ENCODE measurements at regions not wholly inside any gene's neighbourhood (a gene's known extent, or its start where the extent isn't known, plus 50 kb on each side); places are given as distances from the start of the nearest gene placed in this dataset.

GRCh38 chr4:23463071-23463470 lies 426.8 kb downstream of the PPARGC1A start:
- H3K4me3 ChIP-seq (ENCODE audit: low read depth, low read length) = no peak overlapping the region
- H3K4me1 ChIP-seq (ENCODE audit: control insufficient read depth, insufficient read depth, low read length) = no peaks in the 10 kb centered on the region
- H3K36me3 ChIP-seq (ENCODE audit: control insufficient read depth, insufficient read depth, low read length) = no peaks in the 10 kb centered on the region
- no peak overlapping the region for H3K27ac ChIP-seq (ENCODE audit: low read depth, low read length)
- no peak overlapping the region for H3K9ac ChIP-seq (ENCODE audit: low read depth, low read length)
- H3K27me3 ChIP-seq (ENCODE audit: control insufficient read depth, insufficient read depth, low read length) = no peaks in the 10 kb centered on the region
- peaks cover 8% of the 10 kb centered on the region; the same call in 1 of the 2 replicates for H3K9me3 ChIP-seq (ENCODE audit: control insufficient read depth, insufficient read depth, low read length)

GRCh38 chr4:23458054-23458453 lies 431.8 kb downstream of the PPARGC1A start:
- H3K4me3 ChIP-seq (ENCODE audit: low read depth, low read length) = no peak overlapping the region
- H3K27me3 ChIP-seq (ENCODE audit: control insufficient read depth, insufficient read depth, low read length) = no peaks in the 10 kb centered on the region
- no peak overlapping the region for H3K27ac ChIP-seq (ENCODE audit: low read depth, low read length)
- no peaks in the 10 kb centered on the region for H3K9me3 ChIP-seq (ENCODE audit: control insufficient read depth, insufficient read depth, low read length)
- peaks cover 18% of the 10 kb centered on the region for H3K4me1 ChIP-seq (ENCODE audit: control insufficient read depth, insufficient read depth, low read length)
- H3K36me3 ChIP-seq (ENCODE audit: control insufficient read depth, insufficient read depth, low read length) = no peaks in the 10 kb centered on the region
- no peak overlapping the region for H3K9ac ChIP-seq (ENCODE audit: low read depth, low read length)

DNA sequence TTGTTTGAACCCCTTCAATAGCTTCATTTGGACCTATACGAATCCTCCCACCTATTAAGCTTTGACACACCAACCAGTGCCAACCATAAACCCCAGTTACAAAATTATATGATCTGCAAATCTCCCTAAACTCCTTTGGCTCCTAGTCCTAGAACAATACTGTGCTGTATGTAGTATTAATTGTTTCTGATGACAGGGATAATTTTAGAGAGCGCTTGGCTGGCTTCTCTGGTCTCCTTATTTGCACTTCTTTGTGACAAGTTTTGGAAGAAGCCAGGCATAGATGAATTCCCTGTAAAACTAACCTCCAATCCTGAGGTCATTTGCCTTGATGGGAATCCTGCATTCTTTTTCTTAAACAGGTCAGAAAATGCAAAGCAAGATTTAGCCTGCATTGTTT lies 433.0 kb downstream of the PPARGC1A start:
- H3K4me3 ChIP-seq (ENCODE audit: low read depth, low read length) = no peak overlapping the region

GRCh38 chr4:23455456-23456158 lies 434.2 kb downstream of the PPARGC1A start:
- no peak overlapping the region for H3K9ac ChIP-seq (ENCODE audit: low read depth, low read length)
- H3K4me3 ChIP-seq (ENCODE audit: low read depth, low read length) = no peak overlapping the region
- no peak overlapping the region for H3K27ac ChIP-seq (ENCODE audit: low read depth, low read length)
- peaks cover 18% of the 10 kb centered on the region for H3K4me1 ChIP-seq (ENCODE audit: control insufficient read depth, insufficient read depth, low read length)
- H3K36me3 ChIP-seq (ENCODE audit: control insufficient read depth, insufficient read depth, low read length) = no peaks in the 10 kb centered on the region
- H3K27me3 ChIP-seq (ENCODE audit: control insufficient read depth, insufficient read depth, low read length) = no peaks in the 10 kb centered on the region
- no peaks in the 10 kb centered on the region for H3K9me3 ChIP-seq (ENCODE audit: control insufficient read depth, insufficient read depth, low read length)

More for the DNA sequence above, 433.0 kb downstream of the PPARGC1A start:
- H3K36me3 ChIP-seq (ENCODE audit: control insufficient read depth, insufficient read depth, low read length) = no peaks in the 10 kb centered on the region
- H3K9ac ChIP-seq (ENCODE audit: low read depth, low read length) = no peak overlapping the region
- no peaks in the 10 kb centered on the region for H3K27me3 ChIP-seq (ENCODE audit: control insufficient read depth, insufficient read depth, low read length)
- no peaks in the 10 kb centered on the region for H3K9me3 ChIP-seq (ENCODE audit: control insufficient read depth, insufficient read depth, low read length)
- peaks cover 18% of the 10 kb centered on the region for H3K4me1 ChIP-seq (ENCODE audit: control insufficient read depth, insufficient read depth, low read length)
- no peak overlapping the region for H3K27ac ChIP-seq (ENCODE audit: low read depth, low read length)

DNA sequence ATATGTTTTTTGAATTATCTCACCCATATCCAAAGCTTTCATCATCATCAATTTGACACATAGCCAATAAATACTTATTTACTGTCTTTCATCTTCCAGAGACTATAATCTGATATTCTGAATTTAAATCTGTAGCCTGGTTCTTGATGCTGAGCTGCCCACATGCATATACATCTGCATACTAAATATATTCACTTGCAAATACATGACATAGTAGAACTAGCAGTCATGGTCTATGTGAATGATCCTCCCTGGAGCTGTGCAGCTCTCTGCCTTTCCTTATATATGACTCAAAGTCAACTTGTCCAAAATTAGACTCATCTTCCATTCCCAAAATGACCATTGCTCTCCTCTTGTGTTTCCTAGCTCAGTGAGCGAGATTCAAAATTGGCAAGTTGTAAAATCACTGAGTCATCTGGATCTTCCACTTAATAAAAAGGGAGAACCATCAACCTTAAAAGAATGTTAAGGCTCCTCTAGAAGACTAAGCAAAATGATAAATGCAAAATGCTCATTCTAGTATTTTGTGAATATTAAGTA lies 448.2 kb downstream of the PPARGC1A start:
- no peak overlapping the region for H3K4me3 ChIP-seq (ENCODE audit: low read depth, low read length)
- no peaks in the 10 kb centered on the region for H3K4me1 ChIP-seq (ENCODE audit: control insufficient read depth, insufficient read depth, low read length)
- no peak overlapping the region for H3K27ac ChIP-seq (ENCODE audit: low read depth, low read length)
- H3K9ac ChIP-seq (ENCODE audit: low read depth, low read length) = no peak overlapping the region
- H3K9me3 ChIP-seq (ENCODE audit: control insufficient read depth, insufficient read depth, low read length) = 0 out of 2 replicates have a peak, but pooled peaks cover 2% of the 10 kb centered on the region
- no peaks in the 10 kb centered on the region for H3K27me3 ChIP-seq (ENCODE audit: control insufficient read depth, insufficient read depth, low read length)
- H3K36me3 ChIP-seq (ENCODE audit: control insufficient read depth, insufficient read depth, low read length) = no peaks in the 10 kb centered on the region

DNA sequence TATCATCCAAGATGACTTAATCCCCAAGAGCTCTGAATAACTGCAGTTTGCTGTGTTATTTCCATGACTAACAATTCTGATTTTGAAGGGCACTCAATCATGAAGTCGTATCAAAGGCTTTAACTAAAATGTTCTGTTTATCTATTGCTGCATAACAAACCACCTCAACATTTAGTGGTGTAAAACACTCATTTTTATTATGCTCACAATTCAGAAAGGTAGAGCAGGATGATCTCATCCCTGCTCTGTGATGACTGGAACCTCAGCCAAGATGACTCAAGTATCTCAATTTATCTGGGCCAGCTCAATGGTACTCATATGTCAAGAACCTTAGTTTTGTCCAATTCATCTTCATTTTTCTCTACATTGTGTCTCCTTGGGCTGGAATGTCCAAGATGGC lies 451.1 kb downstream of the PPARGC1A start:
- no peak overlapping the region for H3K9ac ChIP-seq (ENCODE audit: low read depth, low read length)
- no peaks in the 10 kb centered on the region for H3K36me3 ChIP-seq (ENCODE audit: control insufficient read depth, insufficient read depth, low read length)
- H3K27me3 ChIP-seq (ENCODE audit: control insufficient read depth, insufficient read depth, low read length) = no peaks in the 10 kb centered on the region
- no peaks in the 10 kb centered on the region for H3K9me3 ChIP-seq (ENCODE audit: control insufficient read depth, insufficient read depth, low read length)
- no peak overlapping the region for H3K27ac ChIP-seq (ENCODE audit: low read depth, low read length)
- H3K4me3 ChIP-seq (ENCODE audit: low read depth, low read length) = no peak overlapping the region
- H3K4me1 ChIP-seq (ENCODE audit: control insufficient read depth, insufficient read depth, low read length) = no peaks in the 10 kb centered on the region

DNA sequence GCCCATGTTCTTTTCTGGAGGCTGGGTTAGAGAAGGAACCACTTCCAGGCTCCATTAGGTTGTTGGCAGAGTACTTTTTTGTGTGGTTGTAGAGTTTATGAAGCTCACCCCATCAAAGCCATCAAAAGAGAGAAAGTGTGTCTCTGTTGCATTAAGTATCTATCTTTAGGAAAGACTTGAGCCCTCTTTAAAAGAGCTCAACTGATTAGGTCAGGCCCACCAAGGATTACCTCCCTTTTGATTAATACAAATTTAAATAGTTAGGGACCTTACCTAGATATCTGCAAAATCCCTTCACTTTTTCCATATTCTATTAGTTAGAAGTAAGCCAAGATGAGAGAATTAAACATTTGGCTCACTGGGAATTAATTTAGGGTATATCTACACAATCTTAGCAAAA lies 460.4 kb downstream of the PPARGC1A start:
- no peaks in the 10 kb centered on the region for H3K27me3 ChIP-seq (ENCODE audit: control insufficient read depth, insufficient read depth, low read length)
- H3K36me3 ChIP-seq (ENCODE audit: control insufficient read depth, insufficient read depth, low read length) = no peaks in the 10 kb centered on the region
- no peak overlapping the region for H3K4me3 ChIP-seq (ENCODE audit: low read depth, low read length)
- no peaks in the 10 kb centered on the region for H3K4me1 ChIP-seq (ENCODE audit: control insufficient read depth, insufficient read depth, low read length)
- no peak overlapping the region for H3K9ac ChIP-seq (ENCODE audit: low read depth, low read length)
- no peaks in the 10 kb centered on the region for H3K9me3 ChIP-seq (ENCODE audit: control insufficient read depth, insufficient read depth, low read length)
- no peak overlapping the region for H3K27ac ChIP-seq (ENCODE audit: low read depth, low read length)

- Histone ChIP-seq H3K9me3 (ENCODE audit: control insufficient read depth, insufficient read depth, low read length) (no peaks in the 10 kb centered on the region), H3K27me3 (ENCODE audit: control insufficient read depth, insufficient read depth, low read length) (no peaks in the 10 kb centered on the region), H3K36me3 (ENCODE audit: control insufficient read depth, insufficient read depth, low read length) (no peaks in the 10 kb centered on the region), H3K4me1 (ENCODE audit: control insufficient read depth, insufficient read depth, low read length) (peaks cover 22% of the 10 kb centered on the region), H3K9ac (ENCODE audit: low read depth, low read length) (no peak overlapping the region), H3K27ac (ENCODE audit: low read depth, low read length) (no peak overlapping the region), H3K4me3 (ENCODE audit: low read depth, low read length) (no peak overlapping the region)
These were observed 464.3 kb downstream of the PPARGC1A start for GRCh38 chr4:23425570-23425969.

DNA sequence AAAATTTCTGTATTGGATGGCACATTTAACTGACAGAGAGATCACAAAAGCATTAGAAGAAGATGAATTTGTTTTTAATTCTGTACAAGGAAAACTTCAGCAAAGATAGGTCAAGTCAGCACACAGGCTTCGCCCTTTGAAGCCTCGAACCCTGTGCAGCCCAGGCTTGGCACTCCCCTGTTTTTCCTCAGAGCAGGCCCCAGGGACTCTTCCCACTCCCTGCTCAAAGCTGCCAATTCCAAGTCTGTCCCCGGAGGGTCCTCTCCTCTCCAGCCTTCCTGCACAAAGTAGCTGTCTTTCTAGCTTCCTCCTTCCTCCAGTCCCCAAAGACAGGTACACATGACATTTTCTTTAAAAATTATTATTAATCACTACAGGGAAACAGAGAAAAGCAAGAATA lies 466.3 kb downstream of the PPARGC1A start:
- no peaks in the 10 kb centered on the region for H3K27me3 ChIP-seq (ENCODE audit: control insufficient read depth, insufficient read depth, low read length)
- peak overlapping the region; percentile 85 for H3K27ac ChIP-seq (ENCODE audit: low read depth, low read length)
- H3K9ac ChIP-seq (ENCODE audit: low read depth, low read length) = peak overlapping the region; percentile 38; the same call in 1 of the 2 replicates
- peaks cover 22% of the 10 kb centered on the region for H3K4me1 ChIP-seq (ENCODE audit: control insufficient read depth, insufficient read depth, low read length)
- H3K9me3 ChIP-seq (ENCODE audit: control insufficient read depth, insufficient read depth, low read length) = peaks cover 9% of the 10 kb centered on the region; the same call in 1 of the 2 replicates
- H3K4me3 ChIP-seq (ENCODE audit: low read depth, low read length) = no peak overlapping the region
- no peaks in the 10 kb centered on the region for H3K36me3 ChIP-seq (ENCODE audit: control insufficient read depth, insufficient read depth, low read length)

DNA sequence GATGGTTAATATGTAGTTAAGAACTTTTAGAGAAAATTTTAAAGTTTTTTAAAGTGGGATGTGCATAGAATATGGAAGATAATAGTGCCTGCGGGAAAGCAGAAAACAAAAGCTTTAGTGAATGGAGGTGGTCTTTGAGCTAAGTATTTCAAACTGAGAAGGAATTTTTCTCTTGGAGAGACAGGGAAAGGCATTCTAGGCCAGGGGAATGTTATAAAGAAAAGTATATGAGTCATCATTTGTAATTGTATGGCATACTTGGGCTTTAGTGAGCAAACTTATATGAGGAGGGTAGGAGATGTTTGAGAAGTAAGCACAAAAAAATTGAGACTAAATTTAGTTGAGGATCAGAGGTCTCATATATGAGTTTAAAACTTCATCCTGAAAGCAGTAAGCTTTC lies 467.0 kb downstream of the PPARGC1A start:
- no peaks in the 10 kb centered on the region for H3K27me3 ChIP-seq (ENCODE audit: control insufficient read depth, insufficient read depth, low read length)

GRCh38 chr4:23413631-23414030 lies 476.2 kb downstream of the PPARGC1A start:
- H3K36me3 ChIP-seq (ENCODE audit: control insufficient read depth, insufficient read depth, low read length) = no peaks in the 10 kb centered on the region
- H3K4me1 ChIP-seq (ENCODE audit: control insufficient read depth, insufficient read depth, low read length) = no peaks in the 10 kb centered on the region
- peaks cover 8% of the 10 kb centered on the region for H3K9me3 ChIP-seq (ENCODE audit: control insufficient read depth, insufficient read depth, low read length)
- no peaks in the 10 kb centered on the region for H3K27me3 ChIP-seq (ENCODE audit: control insufficient read depth, insufficient read depth, low read length)
- H3K4me3 ChIP-seq (ENCODE audit: low read depth, low read length) = no peak overlapping the region
- H3K27ac ChIP-seq (ENCODE audit: low read depth, low read length) = no peak overlapping the region
- H3K9ac ChIP-seq (ENCODE audit: low read depth, low read length) = no peak overlapping the region

More for the DNA sequence above, 467.0 kb downstream of the PPARGC1A start:
- Histone ChIP-seq H3K36me3 (ENCODE audit: control insufficient read depth, insufficient read depth, low read length) (no peaks in the 10 kb centered on the region), H3K9me3 (ENCODE audit: control insufficient read depth, insufficient read depth, low read length) (peaks cover 9% of the 10 kb centered on the region; the same call in 1 of the 2 replicates), H3K4me3 (ENCODE audit: low read depth, low read length) (no peak overlapping the region), H3K9ac (ENCODE audit: low read depth, low read length) (peak overlapping the region; percentile 38; the same call in 1 of the 2 replicates), H3K4me1 (ENCODE audit: control insufficient read depth, insufficient read depth, low read length) (peaks cover 22% of the 10 kb centered on the region), H3K27ac (ENCODE audit: low read depth, low read length) (peak overlapping the region; percentile 85)

All from HUES48 (cell line).